ENCODE measurements at regions not wholly inside any gene's neighbourhood (a gene's known extent, or its start where the extent isn't known, plus 50 kb on each side); places are given as distances from the start of the nearest gene placed in this dataset.

DNA sequence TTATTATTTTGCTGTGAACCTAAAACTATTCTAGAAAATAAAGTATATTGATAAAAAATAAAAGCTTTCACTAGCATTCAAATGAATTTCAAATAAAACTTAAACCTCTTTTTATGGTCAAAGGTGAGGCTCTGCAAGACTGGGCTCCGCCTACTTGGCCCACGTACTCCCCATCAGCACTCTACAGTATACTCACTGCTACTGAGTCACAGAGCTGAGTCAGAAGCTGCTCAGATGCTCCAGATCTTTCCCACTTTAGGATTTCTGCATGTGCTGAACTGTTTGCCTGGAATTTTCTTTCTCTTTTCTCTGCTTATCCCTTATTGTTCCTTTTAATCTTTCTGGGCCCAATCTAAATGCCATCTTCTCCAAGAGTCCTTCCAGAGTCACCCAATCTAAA, 331.9 kb upstream of the CCNG1 start:
- TF ChIP-seq, protein P1, sequence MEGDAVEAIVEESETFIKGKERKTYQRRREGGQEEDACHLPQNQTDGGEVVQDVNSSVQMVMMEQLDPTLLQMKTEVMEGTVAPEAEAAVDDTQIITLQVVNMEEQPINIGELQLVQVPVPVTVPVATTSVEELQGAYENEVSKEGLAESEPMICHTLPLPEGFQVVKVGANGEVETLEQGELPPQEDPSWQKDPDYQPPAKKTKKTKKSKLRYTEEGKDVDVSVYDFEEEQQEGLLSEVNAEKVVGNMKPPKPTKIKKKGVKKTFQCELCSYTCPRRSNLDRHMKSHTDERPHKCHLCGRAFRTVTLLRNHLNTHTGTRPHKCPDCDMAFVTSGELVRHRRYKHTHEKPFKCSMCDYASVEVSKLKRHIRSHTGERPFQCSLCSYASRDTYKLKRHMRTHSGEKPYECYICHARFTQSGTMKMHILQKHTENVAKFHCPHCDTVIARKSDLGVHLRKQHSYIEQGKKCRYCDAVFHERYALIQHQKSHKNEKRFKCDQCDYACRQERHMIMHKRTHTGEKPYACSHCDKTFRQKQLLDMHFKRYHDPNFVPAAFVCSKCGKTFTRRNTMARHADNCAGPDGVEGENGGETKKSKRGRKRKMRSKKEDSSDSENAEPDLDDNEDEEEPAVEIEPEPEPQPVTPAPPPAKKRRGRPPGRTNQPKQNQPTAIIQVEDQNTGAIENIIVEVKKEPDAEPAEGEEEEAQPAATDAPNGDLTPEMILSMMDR (IDR thresholded peaks at IDR 0.05), result no peak
- no peak for TF ChIP-seq POLR2A (IDR thresholded peaks at IDR 0.05)
- no peak for TF ChIP-seq EP300 (IDR thresholded peaks at IDR 0.05)

Measured in ovary (tissue), 3 donors.